ENCODE measurements at regions not wholly inside any gene's neighbourhood (a gene's known extent, or its start where the extent isn't known, plus 50 kb on each side); places are given as distances from the start of the nearest gene placed in this dataset.

GRCh38 chr16:14346278-14347142, 275.4 kb downstream of the MRTFB start:
- H3K4me1 ChIP-seq, result peaks cover 25% of the 10 kb centered on the region
- H3K27me3 ChIP-seq (ENCODE audit: insufficient read depth in 3 of 3, low read length in 2 of 3), result no peaks in the 10 kb centered on the region
- TF ChIP-seq CTCF (IDR thresholded peaks at IDR 0.05), result no peak
- no peak for ATAC-seq
- H3K36me3 ChIP-seq (ENCODE audit: insufficient read depth in 1 of 2, low read depth in 1 of 2), result no peaks in the 10 kb centered on the region
- WGBS, 3 donors, result 78 to 95% (median 84%) methylated on average over 9 of the region's 9 CpGs
- intact Hi-C loops (cut with DNase I), result loop anchor here in 1 of 2 donors (5.0 kb wide), 1 partner anchor 39 kb away; no protein-coding TSS in a partner anchor
- peak overlapping the region; percentile 73 for H3K27ac ChIP-seq
- peaks cover 5% of the 10 kb centered on the region for H3K9me3 ChIP-seq
- DNase-seq, result no peak
- H3K4me3 ChIP-seq, result no peak overlapping the region

GRCh38 chr16:14345512-14346115, 274.5 kb downstream of the MRTFB start:
- Histone ChIP-seq H3K27me3 (ENCODE audit: insufficient read depth in 3 of 3, low read length in 2 of 3) (no peaks in the 10 kb centered on the region), H3K36me3 (ENCODE audit: insufficient read depth in 1 of 2, low read depth in 1 of 2) (no peaks in the 10 kb centered on the region), H3K27ac (peak overlapping the region; percentile 16), H3K4me3 (no peak overlapping the region), H3K9me3 (peaks cover 5% of the 10 kb centered on the region), H3K4me1 (peaks cover 25% of the 10 kb centered on the region)
- no peak for TF ChIP-seq CTCF (IDR thresholded peaks at IDR 0.05)
- WGBS, 3 donors, result 74 to 83% (median 74%) methylated on average over 19 of the region's 19 CpGs
- ATAC-seq (no peak), DNase-seq (no peak)
- intact Hi-C loops (cut with DNase I), result loop anchor here in 1 of 2 donors (5.0 kb wide), 1 partner anchor 38 kb away; no protein-coding TSS in a partner anchor

GRCh38 chr16:14344945-14345344, 273.8 kb downstream of the MRTFB start:
- DNase-seq (no peak), ATAC-seq (peak in 1 of 4 donors; percentile 33)
- no peak for TF ChIP-seq CTCF (IDR thresholded peaks at IDR 0.05)
- WGBS, 3 donors, result 39 to 58% (median 42%) methylated on average over 9 of the region's 9 CpGs
- intact Hi-C loops (cut with DNase I), result loop anchor here in 1 of 2 donors (5.0 kb wide), 1 partner anchor 38 kb away; no protein-coding TSS in a partner anchor
- H3K9me3 ChIP-seq, result peaks cover 5% of the 10 kb centered on the region
- H3K4me3 ChIP-seq, result no peak overlapping the region
- peaks cover 25% of the 10 kb centered on the region for H3K4me1 ChIP-seq
- no peaks in the 10 kb centered on the region for H3K36me3 ChIP-seq (ENCODE audit: insufficient read depth in 1 of 2, low read depth in 1 of 2)
- H3K27ac ChIP-seq, result no peak overlapping the region
- H3K27me3 ChIP-seq (ENCODE audit: insufficient read depth in 3 of 3, low read length in 2 of 3), result no peaks in the 10 kb centered on the region

- Histone ChIP-seq H3K27me3 (ENCODE audit: insufficient read depth in 3 of 3, low read length in 2 of 3) (no peaks in the 10 kb centered on the region), H3K9me3 (peaks cover 5% of the 10 kb centered on the region), H3K4me1 (peaks cover 25% of the 10 kb centered on the region), H3K4me3 (no peak overlapping the region), H3K27ac (no peak overlapping the region), H3K36me3 (ENCODE audit: insufficient read depth in 1 of 2, low read depth in 1 of 2) (no peaks in the 10 kb centered on the region)
- 46 to 54% (median 54%) methylated on average over 5 of the region's 5 CpGs for WGBS, 3 donors
- ATAC-seq (peak in 3 of 4 donors; percentile 23 to 55 (median 38)), DNase-seq (no peak)
- no peak for TF ChIP-seq CTCF (IDR thresholded peaks at IDR 0.05)
- intact Hi-C loops (cut with DNase I), result no loop called here
Measured at GRCh38 chr16:14344292-14344691, 273.2 kb downstream of the MRTFB start.
